PFSK-1 (cell line): ENCODE measurements at regions not wholly inside any gene's neighbourhood (a gene's known extent, or its start where the extent isn't known, plus 50 kb on each side); places are given as distances from the start of the nearest gene placed in this dataset.

Experiments
- FOXP2 ChIP-seq: optimal IDR thresholded peaks from 2 replicates; pipeline ENCODE3; 2011; ENCODE audit warnings: borderline replicate concordance, control low read depth, inconsistent platforms; ENCODE audit not compliant: insufficient read depth; ENCODE audit errors: extremely low read length, extremely low read depth
- POLR2AphosphoS5 ChIP-seq: IDR thresholded peaks from 2 replicates; pipeline ENCODE4 v1.6.1; 2012; ENCODE audit warnings: low read depth, mild to moderate bottlenecking, control low read depth, low read length, moderate library complexity
- SIN3A ChIP-seq: IDR thresholded peaks from 2 replicates; pipeline ENCODE4 v1.6.1; 2012; ENCODE audit warnings: mild to moderate bottlenecking, low read length, moderate library complexity, borderline replicate concordance; ENCODE audit not compliant: insufficient read depth
- TAF1 ChIP-seq: IDR thresholded peaks from 2 replicates; pipeline ENCODE4 v1.6.1; 2012; ENCODE audit warnings: low read length, control low read depth, borderline replicate concordance; ENCODE audit not compliant: insufficient read depth
- TF ChIP-seq, protein P1 (sequence below), 2 experiments: IDR thresholded peaks; 2 replicates each; pipeline versions ENCODE4 v1.6.1 to v1.8.0; 2011 to 2012; ENCODE audit warnings: low read depth in 2 of 2, low read length in 2 of 2, control low read depth in 1 of 2, inconsistent platforms in 1 of 2, mild to moderate bottlenecking in 1 of 2, moderate library complexity in 1 of 2; ENCODE audit not compliant: insufficient read depth in 1 of 2

- TF ChIP-seq POLR2AphosphoS5 = no peak
- TF ChIP-seq, protein P1, sequence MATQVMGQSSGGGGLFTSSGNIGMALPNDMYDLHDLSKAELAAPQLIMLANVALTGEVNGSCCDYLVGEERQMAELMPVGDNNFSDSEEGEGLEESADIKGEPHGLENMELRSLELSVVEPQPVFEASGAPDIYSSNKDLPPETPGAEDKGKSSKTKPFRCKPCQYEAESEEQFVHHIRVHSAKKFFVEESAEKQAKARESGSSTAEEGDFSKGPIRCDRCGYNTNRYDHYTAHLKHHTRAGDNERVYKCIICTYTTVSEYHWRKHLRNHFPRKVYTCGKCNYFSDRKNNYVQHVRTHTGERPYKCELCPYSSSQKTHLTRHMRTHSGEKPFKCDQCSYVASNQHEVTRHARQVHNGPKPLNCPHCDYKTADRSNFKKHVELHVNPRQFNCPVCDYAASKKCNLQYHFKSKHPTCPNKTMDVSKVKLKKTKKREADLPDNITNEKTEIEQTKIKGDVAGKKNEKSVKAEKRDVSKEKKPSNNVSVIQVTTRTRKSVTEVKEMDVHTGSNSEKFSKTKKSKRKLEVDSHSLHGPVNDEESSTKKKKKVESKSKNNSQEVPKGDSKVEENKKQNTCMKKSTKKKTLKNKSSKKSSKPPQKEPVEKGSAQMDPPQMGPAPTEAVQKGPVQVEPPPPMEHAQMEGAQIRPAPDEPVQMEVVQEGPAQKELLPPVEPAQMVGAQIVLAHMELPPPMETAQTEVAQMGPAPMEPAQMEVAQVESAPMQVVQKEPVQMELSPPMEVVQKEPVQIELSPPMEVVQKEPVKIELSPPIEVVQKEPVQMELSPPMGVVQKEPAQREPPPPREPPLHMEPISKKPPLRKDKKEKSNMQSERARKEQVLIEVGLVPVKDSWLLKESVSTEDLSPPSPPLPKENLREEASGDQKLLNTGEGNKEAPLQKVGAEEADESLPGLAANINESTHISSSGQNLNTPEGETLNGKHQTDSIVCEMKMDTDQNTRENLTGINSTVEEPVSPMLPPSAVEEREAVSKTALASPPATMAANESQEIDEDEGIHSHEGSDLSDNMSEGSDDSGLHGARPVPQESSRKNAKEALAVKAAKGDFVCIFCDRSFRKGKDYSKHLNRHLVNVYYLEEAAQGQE (IDR thresholded peaks at IDR 0.05; ENCODE audit: insufficient read depth in 1 of 2, low read depth in 2 of 2, low read length in 2 of 2) = no peak
- no peak for TF ChIP-seq SIN3A
- TF ChIP-seq FOXP2 = no peak
- no peak for TF ChIP-seq TAF1
These were observed 1008.3 kb downstream of the DNAH5 start for GRCh38 chr5:12936221-12936620.

GRCh38 chr5:12934722-12935121, 1009.8 kb downstream of the DNAH5 start:
- no peak for TF ChIP-seq FOXP2
- no peak for TF ChIP-seq POLR2AphosphoS5
- TF ChIP-seq, protein P1 (IDR thresholded peaks at IDR 0.05; ENCODE audit: insufficient read depth in 1 of 2, low read depth in 2 of 2, low read length in 2 of 2) = no peak
- no peak for TF ChIP-seq SIN3A

- no peak for TF ChIP-seq POLR2AphosphoS5
- TF ChIP-seq TAF1 = no peak
- TF ChIP-seq SIN3A = no peak
- TF ChIP-seq, protein P1 (IDR thresholded peaks at IDR 0.05; ENCODE audit: insufficient read depth in 1 of 2, low read depth in 2 of 2, low read length in 2 of 2) = no peak
- TF ChIP-seq FOXP2 = no peak
These were observed 1016.3 kb upstream of the CTNND2 start for GRCh38 chr5:12920527-12920926.

DNA sequence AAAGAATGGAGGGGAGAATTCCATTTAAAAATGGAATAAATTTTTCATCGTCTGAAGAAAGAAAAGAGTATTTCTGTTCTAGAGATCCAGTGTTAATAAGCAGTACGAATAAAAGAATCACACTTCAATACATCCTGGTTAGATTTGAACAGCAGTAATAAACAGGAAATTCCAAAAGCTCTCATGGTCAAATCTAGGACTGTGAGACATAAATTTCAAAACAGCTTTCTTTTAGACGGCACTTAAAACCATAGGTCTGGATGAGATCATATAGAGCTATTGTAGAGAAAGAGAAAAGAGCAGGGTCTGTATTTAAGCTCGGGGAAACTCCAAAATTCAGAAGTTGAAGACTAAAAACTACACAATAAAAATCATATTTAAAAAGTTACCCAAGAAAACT, 1006.9 kb upstream of the CTNND2 start:
- TF ChIP-seq POLR2AphosphoS5 (no peak), FOXP2 (no peak), TAF1 (no peak), SIN3A (no peak)
- TF ChIP-seq, protein P1 (IDR thresholded peaks at IDR 0.05; ENCODE audit: insufficient read depth in 1 of 2, low read depth in 2 of 2, low read length in 2 of 2) = no peak

DNA sequence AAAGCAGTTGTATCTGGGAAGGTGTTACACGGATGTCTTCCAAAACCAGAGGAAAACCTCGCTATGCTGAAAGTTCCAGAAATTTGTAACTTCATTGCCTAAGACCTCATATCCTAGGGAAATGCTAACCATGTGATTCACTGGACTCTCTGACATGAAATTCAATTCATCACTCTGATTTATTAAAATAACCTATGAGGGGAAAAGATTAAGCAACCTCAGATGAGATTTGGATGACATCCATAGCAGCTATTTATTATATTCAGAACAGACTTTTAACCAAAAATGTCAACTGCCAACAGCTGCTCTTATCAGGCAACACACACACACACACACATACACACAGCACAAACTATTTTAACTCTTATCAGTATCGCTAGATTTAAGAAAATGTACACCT, 1006.4 kb upstream of the CTNND2 start:
- TF ChIP-seq TAF1 (no peak), SIN3A (no peak), POLR2AphosphoS5 (no peak), FOXP2 (no peak)
- TF ChIP-seq, protein P1 (IDR thresholded peaks at IDR 0.05; ENCODE audit: insufficient read depth in 1 of 2, low read depth in 2 of 2, low read length in 2 of 2) = no peak
